Endodermal cell (in vitro differentiated cells): ENCODE measurements at regions not wholly inside any gene's neighbourhood (a gene's known extent, or its start where the extent isn't known, plus 50 kb on each side); places are given as distances from the start of the nearest gene placed in this dataset.

Experiments
- DNase-seq: peaks from one replicate; pipeline ENCODE4 v3.0.0-alpha.2; 2017
- H3K27ac ChIP-seq: 2 replicates; pipeline ENCODE4 v1.5.1; 2013; ENCODE audit warnings: mild to moderate bottlenecking, low read depth, low read length, moderate library complexity
- H3K27me3 ChIP-seq: 2 replicates; pipeline ENCODE4 v1.6.1; 2013; ENCODE audit warnings: mild to moderate bottlenecking, low read length, moderate library complexity; ENCODE audit not compliant: insufficient read depth, control insufficient read depth, poor library complexity, severe bottlenecking
- H3K36me3 ChIP-seq: 2 replicates; pipeline ENCODE4 v1.7.0; 2013; ENCODE audit warnings: mild to moderate bottlenecking, low read length, moderate library complexity; ENCODE audit not compliant: control insufficient read depth, insufficient read depth
- H3K4me1 ChIP-seq: one replicate; pipeline ENCODE4 v1.7.0; 2013; ENCODE audit warnings: low read length; ENCODE audit not compliant: control insufficient read depth, insufficient read depth
- H3K4me3 ChIP-seq: 2 replicates; pipeline ENCODE4 v1.5.1; 2013; ENCODE audit warnings: mild to moderate bottlenecking, low read length, moderate library complexity
- H3K9ac ChIP-seq: 2 replicates; pipeline ENCODE4 v1.6.1; 2013; ENCODE audit warnings: mild to moderate bottlenecking, low read length, moderate library complexity; ENCODE audit not compliant: poor library complexity, severe bottlenecking; ENCODE audit errors: extremely low read depth
- H3K9me3 ChIP-seq: 2 replicates; pipeline ENCODE4 v1.6.1; 2013; ENCODE audit warnings: mild to moderate bottlenecking, low read length, moderate library complexity; ENCODE audit not compliant: control insufficient read depth
- H3K27ac Mint-ChIP-seq: 2 replicates; pipeline ENCODE4 v1.8.0; 2020; ENCODE audit warnings: mixed read lengths
- H3K27me3 Mint-ChIP-seq: 2 replicates; pipeline ENCODE4 v1.8.0; 2021; ENCODE audit warnings: mild to moderate bottlenecking, mixed read lengths; ENCODE audit not compliant: insufficient read depth
- H3K36me3 Mint-ChIP-seq: 2 replicates; pipeline ENCODE4 v1.8.0; 2020; ENCODE audit warnings: low read depth, mixed read lengths
- H3K4me1 Mint-ChIP-seq: 2 replicates; pipeline ENCODE4 v1.8.0; 2020; ENCODE audit warnings: mixed read lengths
- H3K4me3 Mint-ChIP-seq: 2 replicates; pipeline ENCODE4 v1.8.0; 2020; ENCODE audit warnings: mild to moderate bottlenecking, moderate library complexity, mixed read lengths
- H3K9me3 Mint-ChIP-seq: 2 replicates; pipeline ENCODE4 v1.8.0; 2020; ENCODE audit warnings: mild to moderate bottlenecking, mixed read lengths
- WGBS, 2 experiments: methylation state at CpG; one replicate each; pipeline versions ENCODE4 v1.1.5 to v1.1.7; 2013; ENCODE audit warnings: missing lambda C conversion rate in 2 of 2, mixed read lengths in 1 of 2; ENCODE audit not compliant: insufficient coverage in 1 of 2, insufficient read length in 1 of 2; 5-methylcytosine and 5-hydroxymethylcytosine counted together
- TF ChIP-seq, protein P1 (sequence below): fragments of 200-600 bp; sonication (generic); conservative IDR thresholded peaks from 2 replicates; pipeline ENCODE4 v1.5.0; 2021; ENCODE audit warnings: antibody characterized with exemption, mild to moderate bottlenecking

DNA sequence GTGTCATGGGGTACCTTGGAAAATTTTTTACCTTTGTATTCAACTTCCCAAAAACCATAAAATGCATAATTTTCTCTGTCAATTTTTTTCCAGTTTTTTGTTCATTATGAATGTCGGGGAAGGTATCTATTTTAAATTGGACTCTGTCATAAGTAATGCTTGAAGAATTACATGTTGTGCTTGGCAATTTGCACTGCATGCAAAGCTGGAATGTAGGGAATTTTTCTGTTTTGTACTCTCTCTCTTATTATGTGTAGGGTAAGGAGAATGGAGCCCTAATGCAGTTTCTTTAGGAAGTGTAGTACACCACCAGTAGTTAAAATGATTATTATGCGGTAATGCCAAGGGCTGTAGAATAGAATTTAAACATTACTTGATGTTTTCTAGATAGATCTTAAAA, 137.7 kb upstream of the LIMCH1 start:
- peaks cover 10% of the 10 kb centered on the region for H3K27me3 Mint-ChIP-seq
- H3K9ac ChIP-seq: no peak overlapping the region
- H3K36me3 Mint-ChIP-seq: no peaks in the 10 kb centered on the region
- H3K4me3 Mint-ChIP-seq: no peak overlapping the region
- peaks cover 4% of the 10 kb centered on the region for H3K9me3 Mint-ChIP-seq
- TF ChIP-seq, protein P1, sequence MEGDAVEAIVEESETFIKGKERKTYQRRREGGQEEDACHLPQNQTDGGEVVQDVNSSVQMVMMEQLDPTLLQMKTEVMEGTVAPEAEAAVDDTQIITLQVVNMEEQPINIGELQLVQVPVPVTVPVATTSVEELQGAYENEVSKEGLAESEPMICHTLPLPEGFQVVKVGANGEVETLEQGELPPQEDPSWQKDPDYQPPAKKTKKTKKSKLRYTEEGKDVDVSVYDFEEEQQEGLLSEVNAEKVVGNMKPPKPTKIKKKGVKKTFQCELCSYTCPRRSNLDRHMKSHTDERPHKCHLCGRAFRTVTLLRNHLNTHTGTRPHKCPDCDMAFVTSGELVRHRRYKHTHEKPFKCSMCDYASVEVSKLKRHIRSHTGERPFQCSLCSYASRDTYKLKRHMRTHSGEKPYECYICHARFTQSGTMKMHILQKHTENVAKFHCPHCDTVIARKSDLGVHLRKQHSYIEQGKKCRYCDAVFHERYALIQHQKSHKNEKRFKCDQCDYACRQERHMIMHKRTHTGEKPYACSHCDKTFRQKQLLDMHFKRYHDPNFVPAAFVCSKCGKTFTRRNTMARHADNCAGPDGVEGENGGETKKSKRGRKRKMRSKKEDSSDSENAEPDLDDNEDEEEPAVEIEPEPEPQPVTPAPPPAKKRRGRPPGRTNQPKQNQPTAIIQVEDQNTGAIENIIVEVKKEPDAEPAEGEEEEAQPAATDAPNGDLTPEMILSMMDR: no peak
- no peak overlapping the region for H3K4me3 ChIP-seq
- WGBS, 2 experiments: 92 to 100% methylated on average over 1 to 2 of the region's 2 CpGs
- no peak overlapping the region for H3K27ac Mint-ChIP-seq
- no peaks in the 10 kb centered on the region for H3K9me3 ChIP-seq
- no peaks in the 10 kb centered on the region for H3K27me3 ChIP-seq
- no peaks in the 10 kb centered on the region for H3K4me1 Mint-ChIP-seq
- no peak for DNase-seq
- H3K4me1 ChIP-seq: no peaks in the 10 kb centered on the region
- H3K36me3 ChIP-seq: no peaks in the 10 kb centered on the region
- no peak overlapping the region for H3K27ac ChIP-seq

DNA sequence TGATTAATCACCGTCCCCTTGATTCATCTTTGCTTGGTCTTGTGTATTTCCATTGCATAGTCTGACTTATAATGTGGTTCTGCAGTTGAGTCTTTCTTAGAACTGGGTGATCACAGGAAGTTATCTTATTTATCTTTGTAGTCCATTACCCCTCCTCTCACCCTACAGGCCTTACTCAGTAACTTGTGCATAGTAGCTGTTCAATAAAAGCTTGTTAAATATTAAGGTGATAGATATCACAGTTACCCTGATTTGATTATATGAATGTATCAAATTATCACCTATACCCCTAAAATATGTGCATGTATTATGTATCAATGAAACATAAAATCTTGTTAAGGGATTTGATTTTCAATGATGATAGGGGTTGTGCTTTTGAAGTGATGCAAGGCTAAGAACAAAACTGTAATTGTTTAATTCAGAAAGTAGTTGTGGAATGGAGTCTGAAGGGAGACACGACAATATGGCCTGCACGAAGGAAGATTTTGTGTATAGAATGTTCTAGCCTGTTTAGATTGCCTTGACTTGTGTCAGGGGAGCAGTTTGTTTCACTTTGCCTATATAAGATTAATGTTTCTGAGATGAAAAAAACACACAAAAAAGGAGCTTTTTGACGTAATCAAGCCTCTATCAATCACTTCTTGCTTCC, 132.4 kb upstream of the LIMCH1 start:
- H3K9me3 ChIP-seq: no peaks in the 10 kb centered on the region
- peaks cover 5% of the 10 kb centered on the region for H3K27me3 ChIP-seq
- H3K4me1 ChIP-seq: no peaks in the 10 kb centered on the region
- Mint-ChIP-seq H3K27ac (no peak overlapping the region), H3K4me1 (peaks cover 5% of the 10 kb centered on the region), H3K27me3 (peaks cover 25% of the 10 kb centered on the region), H3K36me3 (no peaks in the 10 kb centered on the region), H3K9me3 (peaks cover 4% of the 10 kb centered on the region), H3K4me3 (no peak overlapping the region)
- 88 to 91% methylated on average over 4 of the region's 4 CpGs for WGBS, 2 experiments
- no peak overlapping the region for H3K4me3 ChIP-seq
- DNase-seq: no peak
- no peak overlapping the region for H3K9ac ChIP-seq
- H3K36me3 ChIP-seq: no peaks in the 10 kb centered on the region
- TF ChIP-seq, protein P1: no peak
- H3K27ac ChIP-seq: no peak overlapping the region

DNA sequence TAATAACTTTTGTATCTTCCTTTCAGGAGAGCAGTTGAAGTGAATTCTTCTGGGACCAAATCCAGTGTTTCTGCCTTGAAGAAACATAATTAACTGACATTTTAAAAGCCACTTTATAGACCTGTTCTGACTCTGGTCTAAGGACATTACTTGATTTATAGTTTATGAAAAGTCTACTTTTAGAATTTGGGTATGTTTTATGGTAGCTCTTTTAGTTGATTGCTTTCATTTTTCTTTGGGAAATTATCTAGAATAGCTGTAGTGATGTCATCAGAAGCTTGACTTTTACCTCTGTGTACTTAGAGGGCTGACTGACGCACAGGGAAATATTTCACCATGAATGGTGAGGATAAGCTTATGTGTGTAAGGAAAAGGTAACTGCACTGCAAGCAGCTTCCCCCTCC, 131.8 kb upstream of the LIMCH1 start:
- no peaks in the 10 kb centered on the region for H3K4me1 ChIP-seq
- Mint-ChIP-seq H3K27me3 (peaks cover 29% of the 10 kb centered on the region), H3K4me3 (no peak overlapping the region), H3K36me3 (no peaks in the 10 kb centered on the region), H3K4me1 (peaks cover 9% of the 10 kb centered on the region), H3K9me3 (peaks cover 4% of the 10 kb centered on the region), H3K27ac (no peak overlapping the region)
- peaks cover 5% of the 10 kb centered on the region for H3K27me3 ChIP-seq
- no peak overlapping the region for H3K9ac ChIP-seq
- DNase-seq: no peak
- no peaks in the 10 kb centered on the region for H3K36me3 ChIP-seq
- H3K4me3 ChIP-seq: no peak overlapping the region
- H3K27ac ChIP-seq: no peak overlapping the region
- TF ChIP-seq, protein P1: no peak
- no peaks in the 10 kb centered on the region for H3K9me3 ChIP-seq
- WGBS, 2 experiments: 92% methylated on average over 1 of the region's 1 CpG; no CpG with 5 or more reads in 1 of the 2 experiments
